ENCODE measurements at regions not wholly inside any gene's neighbourhood (a gene's known extent, or its start where the extent isn't known, plus 50 kb on each side); places are given as distances from the start of the nearest gene placed in this dataset.
"Not testable (repeated sequence)": the region's sequence is repeated elsewhere in the genome, so short reads cannot be mapped to it uniquely, and the experiment has no call there.

- DNase-seq: no peak
Observed at GRCh38 chr5:100017520-100018262, 517.5 kb upstream of the FAM174A start.

GRCh38 chr5:100013305-100013704 lies 521.9 kb upstream of the FAM174A start:
- DNase-seq: not testable (repeated sequence)

GRCh38 chr5:100011160-100011559 lies 524.0 kb upstream of the FAM174A start:
- not testable (repeated sequence) for DNase-seq

- DNase-seq: no peak
Observed at GRCh38 chr5:100004969-100005368, 530.2 kb upstream of the FAM174A start.

GRCh38 chr5:99998319-99998718 lies 536.9 kb upstream of the FAM174A start:
- DNase-seq: no peak

DNA sequence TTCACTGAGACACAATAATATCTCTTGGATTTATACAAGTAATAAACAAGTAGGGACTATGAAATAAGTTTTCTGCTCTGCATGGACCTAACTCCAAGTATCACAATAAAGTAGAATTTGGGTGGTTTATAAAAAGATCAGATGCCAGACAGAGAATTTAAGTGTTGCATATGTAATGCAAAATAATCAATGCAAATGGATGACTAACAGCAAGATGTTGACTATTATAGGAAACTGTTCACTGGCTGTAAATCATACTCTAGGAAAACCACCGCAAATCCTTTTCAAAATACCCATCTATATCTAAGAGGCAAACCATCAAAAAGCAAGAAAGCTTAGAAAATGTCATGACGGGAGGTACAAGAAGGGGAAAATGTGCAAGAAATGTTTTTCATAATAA lies 539.8 kb upstream of the FAM174A start:
- DNase-seq: no peak

DNA sequence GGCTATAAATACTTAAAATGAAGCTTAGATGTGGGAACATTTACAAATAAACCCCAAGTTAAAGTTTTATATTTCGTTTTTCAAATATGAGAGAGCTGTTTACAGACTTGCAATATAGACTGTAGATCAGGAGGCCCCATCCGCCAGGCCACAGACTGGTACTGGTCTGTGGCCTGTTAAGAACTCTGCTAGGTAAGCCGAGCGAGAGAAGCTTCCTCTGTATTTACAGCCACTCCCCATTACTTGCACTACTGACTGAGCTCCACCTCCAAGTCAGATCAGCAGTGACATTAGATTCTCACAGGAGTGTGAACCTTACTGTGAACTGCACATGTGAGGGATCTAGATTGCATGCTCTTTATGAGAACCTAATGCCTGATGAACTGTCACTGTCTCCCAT lies 561.4 kb upstream of the FAM174A start:
- DNase-seq: no peak

- no peak for DNase-seq
Observed at GRCh38 chr5:99955962-99956361, 579.2 kb upstream of the FAM174A start.

DNA sequence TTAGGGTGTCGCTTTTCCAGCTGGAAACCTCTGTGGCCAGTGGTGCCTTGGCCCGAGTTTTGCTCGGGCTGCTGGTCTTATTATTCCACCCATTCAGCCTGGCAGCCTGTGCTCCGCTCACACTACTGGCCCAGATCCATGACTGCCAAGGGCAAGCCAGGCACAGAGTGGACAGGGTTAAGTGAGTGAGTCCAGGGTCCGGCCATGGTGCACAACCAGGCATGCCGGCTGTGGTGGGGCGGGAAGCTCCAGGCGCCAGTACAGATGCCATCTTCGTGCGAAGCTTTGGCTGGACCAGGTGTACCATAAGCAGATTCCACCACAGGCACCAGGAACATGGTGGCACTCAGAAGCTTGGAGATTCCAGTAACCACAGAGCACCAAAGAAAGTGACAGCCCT lies 580.2 kb upstream of the FAM174A start:
- no peak for DNase-seq

- DNase-seq: no peak
Observed at GRCh38 chr5:99949969-99950524, 585.1 kb upstream of the FAM174A start.

DNA sequence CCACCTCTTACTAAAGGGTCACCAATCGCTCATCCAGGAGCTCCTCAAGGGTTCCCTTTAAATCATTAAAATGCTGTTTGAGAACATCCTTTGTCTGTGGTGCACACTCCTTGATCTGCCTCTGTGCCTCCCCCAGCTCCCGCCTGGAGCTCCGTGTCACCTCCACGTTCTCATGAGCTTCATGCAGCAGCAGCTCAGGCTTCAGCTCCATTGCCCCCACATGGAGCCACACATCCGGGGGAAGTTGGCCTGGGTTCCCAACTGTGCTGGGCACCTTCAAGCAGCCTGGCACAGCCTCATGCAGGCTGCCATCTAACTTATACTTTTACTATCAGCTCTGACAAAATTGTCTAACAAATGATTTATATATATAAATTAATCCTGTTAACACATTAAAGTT lies 585.8 kb upstream of the FAM174A start:
- DNase-seq: no peak

- DNase-seq: no peak
Observed at GRCh38 chr5:99948850-99949249, 586.3 kb upstream of the FAM174A start.

DNA sequence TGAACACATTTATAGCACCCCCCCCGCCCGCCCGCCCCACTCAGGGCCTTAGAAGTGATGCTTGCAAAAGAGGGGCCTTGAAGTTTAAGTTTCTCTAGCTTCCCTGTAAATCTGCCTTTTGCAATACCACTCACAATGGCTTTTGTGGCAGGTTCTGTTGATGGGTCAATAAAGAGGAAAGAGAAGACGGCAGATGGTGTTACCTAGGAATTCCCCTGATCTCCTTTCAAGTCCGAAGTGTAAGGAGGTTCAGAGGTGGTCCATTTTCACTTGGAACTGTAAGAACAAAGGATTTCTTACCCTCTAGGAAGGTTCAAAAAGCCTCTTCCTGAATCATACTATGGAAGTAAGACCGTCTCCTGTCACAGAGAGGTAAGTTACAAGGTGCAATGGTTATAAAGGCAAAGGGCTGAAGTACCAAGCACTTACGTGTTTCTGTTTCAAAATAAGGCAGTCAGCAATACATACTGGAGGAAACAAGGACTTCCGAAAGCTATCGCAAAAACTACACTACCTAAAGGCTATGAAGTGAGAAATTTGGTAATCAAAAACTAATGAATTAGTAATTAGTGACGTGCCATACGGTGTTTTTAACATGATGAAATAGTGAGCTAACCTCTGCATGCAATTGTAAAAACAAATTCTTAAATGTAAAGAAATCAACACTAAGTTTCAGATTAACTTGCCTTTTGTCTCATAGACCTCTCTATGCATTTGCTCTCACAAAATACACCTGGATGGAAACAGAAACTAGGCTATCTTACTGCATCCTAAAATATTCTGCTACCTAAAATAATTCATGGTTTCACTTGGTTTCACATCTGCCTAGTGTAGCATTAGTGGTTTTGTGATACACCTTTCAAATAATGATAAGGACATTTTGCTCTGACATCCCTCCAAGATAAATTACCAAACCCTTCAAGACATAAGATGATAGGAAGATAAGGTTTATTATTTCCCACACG lies 589.4 kb upstream of the FAM174A start:
- no peak for DNase-seq

DNA sequence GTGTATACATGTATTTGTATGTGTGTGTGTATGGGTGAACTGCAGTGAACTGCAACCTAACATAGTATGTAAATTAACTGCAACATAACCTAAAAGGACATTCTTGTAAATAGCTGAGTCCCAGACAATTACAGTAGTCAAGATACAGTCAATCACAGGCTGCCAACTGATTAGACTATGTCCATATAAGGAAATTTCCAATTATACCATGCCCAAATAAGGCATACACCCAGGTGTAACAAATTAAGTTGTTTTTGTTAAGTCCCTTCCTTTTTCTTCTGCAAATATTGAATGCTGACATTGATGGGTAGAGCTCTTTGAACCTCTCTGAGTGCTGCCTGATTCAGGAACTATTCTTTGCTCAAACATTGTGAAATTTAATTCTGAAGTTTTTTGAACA lies 594.6 kb upstream of the FAM174A start:
- DNase-seq: no peak

GRCh38 chr5:99936911-99937310 lies 598.3 kb upstream of the FAM174A start:
- no peak for DNase-seq

GRCh38 chr5:99929806-99930135 lies 605.4 kb upstream of the FAM174A start:
- DNase-seq: no peak

DNA sequence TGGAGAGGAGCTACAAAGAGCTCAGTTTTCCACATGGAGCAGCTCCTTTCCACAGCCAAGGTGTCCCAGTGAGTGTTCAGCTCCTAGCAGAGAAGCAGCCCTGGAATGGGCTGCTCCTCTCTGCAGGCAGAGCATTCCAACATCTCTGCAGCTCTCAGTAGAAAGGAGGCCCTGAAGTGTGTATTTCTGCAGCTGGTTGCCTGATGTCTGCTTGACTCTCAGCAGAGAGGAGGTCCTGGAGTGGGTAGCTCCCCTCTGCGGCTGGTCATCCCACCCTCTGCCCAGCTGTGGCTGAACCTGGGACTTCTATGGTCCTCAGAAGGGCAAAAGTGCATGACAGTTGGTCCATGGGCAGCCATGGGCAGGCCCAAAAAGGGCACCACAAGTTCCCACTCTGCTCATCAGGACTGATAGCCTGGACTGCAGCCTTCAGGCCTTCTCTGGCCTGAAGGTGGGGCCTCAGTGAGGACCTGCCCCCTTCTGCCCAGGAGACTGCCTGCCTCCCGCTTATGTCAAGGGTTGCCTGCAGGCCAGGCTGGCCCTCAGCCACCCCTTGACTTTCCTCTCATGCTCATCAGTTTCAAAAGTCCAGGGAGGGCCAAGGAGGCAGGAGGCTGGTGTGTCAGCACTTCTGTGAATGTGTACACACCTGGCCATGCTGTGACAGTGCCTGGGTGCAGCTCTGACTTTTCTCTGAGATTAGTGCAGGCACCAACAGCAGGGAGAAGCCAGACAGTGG lies 605.9 kb upstream of the FAM174A start:
- DNase-seq: no peak

- DNase-seq: no peak
Observed at GRCh38 chr5:99928490-99928889, 606.7 kb upstream of the FAM174A start.

- DNase-seq: no peak
Observed at GRCh38 chr5:99926463-99926862, 608.7 kb upstream of the FAM174A start.

DNA sequence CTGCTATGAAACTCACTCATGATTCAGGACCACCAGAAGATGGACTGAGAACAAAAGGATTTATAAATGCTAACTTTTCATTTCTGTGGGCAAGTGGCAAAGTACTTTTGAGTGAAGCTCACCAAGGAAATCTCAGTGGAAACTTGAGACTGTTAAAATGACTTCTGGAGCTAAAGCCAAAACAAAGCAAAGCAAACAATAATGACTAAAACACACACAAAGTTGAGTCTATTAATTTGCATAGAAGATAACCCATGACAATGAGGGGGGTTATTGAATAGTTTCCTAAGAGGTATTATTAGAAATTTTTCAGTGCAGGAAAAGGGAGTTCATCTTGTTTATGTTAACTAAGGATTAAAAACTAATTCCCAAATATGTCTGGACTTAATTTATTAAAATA lies 612.8 kb upstream of the FAM174A start:
- DNase-seq: no peak

DNA sequence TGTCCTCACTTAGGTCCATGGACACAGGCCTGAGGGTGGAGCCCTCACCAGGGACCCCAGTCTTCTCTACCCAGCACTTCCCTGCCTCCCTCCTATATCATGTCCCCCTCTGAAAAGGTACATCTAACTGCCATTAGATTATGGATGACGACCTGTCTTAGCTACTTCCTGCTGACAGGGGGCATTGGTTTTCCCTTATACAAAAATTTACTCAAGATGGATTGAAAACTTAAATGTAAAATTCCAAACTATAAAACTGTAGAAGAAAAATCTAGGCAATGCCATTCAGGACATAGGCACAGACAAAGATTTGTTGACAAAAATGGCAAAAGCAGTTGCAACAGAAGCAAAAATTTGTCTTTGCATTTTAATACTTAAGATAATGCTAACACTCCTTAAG lies 623.2 kb upstream of the FAM174A start:
- no peak for DNase-seq

DNA sequence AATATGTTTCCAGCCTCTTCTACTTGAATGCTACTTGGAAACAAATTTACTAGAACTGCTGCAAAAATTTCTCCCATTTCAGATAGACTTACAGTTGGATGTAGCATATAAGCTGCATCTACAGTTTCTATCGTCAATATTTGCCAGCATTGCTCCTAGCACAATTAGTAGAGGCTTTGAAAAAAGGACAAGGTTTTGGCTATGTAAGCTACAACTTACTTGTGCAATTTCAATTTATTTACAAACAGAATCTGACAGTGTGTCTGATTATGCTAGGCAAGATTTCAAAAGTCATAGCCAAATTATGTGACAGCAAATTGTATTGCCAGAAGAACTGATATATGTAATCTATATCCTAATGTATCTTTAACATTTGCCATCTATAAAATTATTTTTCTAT lies 628.4 kb upstream of the FAM174A start:
- no peak for DNase-seq

- no peak for DNase-seq
Observed at GRCh38 chr5:99901972-99902371, 633.2 kb upstream of the FAM174A start.
